GM19455 (cell line): ENCODE measurements at regions not wholly inside any gene's neighbourhood (a gene's known extent, or its start where the extent isn't known, plus 50 kb on each side); places are given as distances from the start of the nearest gene placed in this dataset.

ENCODE experiments used
- ATAC-seq: cut with Tn5 transposase; IDR thresholded peaks from one replicate; pipeline ENCODE4 v1.9.1; 2021; ENCODE audit not compliant: unreplicated experiment

DNA sequence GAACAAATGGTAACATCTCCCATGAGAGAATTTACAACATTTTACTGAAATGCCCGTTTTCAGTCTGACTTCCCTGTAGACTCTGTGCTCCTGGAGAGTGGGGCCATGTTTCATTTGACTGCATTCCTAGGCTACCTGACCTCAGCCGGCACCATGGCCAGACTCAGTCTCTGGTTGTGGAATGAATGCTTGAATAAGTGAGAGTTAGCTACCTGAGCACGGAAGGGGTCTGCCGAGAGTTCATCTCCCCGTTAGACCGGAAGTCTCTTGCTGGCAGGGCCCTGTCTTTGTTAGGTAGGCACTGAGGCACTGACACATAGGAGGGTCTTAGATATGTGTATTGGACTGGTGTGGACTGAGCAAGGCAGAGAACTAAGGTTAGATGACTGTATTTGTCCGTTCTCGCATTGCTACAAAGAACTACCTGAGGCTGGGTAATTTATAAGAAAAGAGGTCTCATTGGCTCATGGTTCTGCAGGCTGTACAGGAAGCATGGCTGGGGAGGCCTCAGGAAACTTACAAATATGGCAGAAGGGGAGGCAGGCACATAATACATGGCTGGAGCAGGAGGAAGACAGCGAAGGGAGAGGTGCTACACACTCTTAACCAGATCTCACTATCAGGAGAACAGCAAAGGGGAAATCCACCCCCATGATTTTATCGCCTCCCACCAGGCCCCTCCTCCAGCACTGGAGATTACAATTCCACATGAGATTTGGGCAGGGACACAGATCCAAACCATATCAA is 271.2 kb downstream of the GLI2 start:
- no peak for ATAC-seq

DNA sequence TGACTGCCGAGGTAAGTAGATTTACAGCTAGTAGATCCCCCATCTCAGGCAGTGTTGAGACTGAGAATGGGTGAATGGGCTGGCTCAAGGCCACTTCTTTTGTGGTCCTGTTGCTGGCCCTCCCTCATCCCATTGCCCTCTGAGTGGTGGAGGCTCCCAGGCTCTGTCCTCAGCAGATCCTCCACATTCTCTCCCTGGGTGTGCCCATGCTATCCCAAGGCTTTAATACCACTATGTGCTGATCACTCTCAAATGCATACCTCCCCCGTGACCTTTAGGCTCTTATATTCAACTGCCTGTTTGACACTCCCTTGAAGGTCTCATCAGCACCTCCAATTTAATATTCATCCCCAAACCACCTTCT is 271.8 kb downstream of the GLI2 start:
- no peak for ATAC-seq

DNA sequence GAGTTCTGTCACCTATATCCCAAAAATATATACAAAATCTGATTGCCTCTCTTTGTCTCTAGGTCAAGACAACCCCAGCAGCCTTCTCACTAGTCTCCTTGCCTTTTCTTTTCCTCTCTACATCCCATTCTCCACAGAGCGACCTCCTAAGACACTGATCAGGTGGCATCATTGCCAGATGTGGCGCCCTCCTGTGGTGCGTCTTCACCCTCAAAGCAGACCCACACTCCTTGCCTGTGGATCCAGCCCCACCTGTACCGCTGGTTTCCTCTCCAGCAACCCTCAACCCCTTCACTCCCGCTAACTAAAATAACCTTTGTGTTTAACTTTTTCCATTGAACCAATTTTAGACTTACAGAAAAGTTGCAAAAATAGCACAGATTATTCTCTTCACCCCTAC is 273.3 kb downstream of the GLI2 start:
- no peak for ATAC-seq

- ATAC-seq: no peak
Measured at GRCh38 chr2:121010998-121011397, 274.0 kb downstream of the TFCP2L1 start.

GRCh38 chr2:121014876-121015275 is 270.1 kb downstream of the TFCP2L1 start:
- ATAC-seq: no peak

DNA sequence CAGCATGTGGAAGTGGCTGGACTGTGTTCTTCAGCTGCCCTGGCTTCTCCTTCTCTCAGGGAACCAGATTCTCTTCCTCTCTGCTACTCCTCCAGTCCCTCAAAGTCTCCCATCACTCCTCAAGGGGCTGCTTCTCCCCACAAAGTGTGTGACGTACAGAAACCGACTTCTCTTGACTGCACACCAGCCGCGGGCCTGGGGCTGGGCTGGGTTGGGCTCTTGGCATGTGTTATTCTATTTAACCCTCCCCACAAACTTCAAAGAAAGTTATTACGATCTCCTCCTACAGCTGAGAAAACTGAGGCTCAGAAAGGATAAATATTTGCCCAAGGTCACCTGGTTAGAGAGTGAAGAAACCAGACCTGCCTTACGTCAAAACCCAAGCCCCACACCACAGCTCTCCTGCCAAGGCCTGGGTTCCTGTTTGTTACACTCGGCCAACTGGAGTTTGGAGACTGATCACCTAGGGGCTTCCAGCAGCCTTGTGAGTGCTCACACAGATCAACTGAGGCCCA is 269.0 kb downstream of the TFCP2L1 start:
- no peak for ATAC-seq

DNA sequence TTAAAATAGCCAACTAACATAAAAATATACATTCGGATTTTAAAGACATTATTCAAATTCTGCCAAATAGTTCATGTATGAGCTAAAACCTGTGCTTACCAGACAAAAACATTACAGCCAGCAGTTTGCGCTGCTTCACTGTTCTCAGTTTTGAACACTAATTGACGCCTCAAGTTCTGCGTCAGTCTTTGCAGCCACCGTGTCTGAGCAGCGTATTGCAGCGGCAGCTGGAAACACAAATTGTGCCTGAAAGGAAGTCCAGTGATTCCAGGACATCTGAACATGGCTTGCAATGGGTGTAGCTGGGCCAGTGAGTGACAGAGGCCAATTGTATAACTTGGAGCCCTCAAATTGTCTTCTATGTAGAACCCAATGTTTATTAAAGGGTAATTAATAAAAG is 267.6 kb downstream of the TFCP2L1 start:
- no peak for ATAC-seq

DNA sequence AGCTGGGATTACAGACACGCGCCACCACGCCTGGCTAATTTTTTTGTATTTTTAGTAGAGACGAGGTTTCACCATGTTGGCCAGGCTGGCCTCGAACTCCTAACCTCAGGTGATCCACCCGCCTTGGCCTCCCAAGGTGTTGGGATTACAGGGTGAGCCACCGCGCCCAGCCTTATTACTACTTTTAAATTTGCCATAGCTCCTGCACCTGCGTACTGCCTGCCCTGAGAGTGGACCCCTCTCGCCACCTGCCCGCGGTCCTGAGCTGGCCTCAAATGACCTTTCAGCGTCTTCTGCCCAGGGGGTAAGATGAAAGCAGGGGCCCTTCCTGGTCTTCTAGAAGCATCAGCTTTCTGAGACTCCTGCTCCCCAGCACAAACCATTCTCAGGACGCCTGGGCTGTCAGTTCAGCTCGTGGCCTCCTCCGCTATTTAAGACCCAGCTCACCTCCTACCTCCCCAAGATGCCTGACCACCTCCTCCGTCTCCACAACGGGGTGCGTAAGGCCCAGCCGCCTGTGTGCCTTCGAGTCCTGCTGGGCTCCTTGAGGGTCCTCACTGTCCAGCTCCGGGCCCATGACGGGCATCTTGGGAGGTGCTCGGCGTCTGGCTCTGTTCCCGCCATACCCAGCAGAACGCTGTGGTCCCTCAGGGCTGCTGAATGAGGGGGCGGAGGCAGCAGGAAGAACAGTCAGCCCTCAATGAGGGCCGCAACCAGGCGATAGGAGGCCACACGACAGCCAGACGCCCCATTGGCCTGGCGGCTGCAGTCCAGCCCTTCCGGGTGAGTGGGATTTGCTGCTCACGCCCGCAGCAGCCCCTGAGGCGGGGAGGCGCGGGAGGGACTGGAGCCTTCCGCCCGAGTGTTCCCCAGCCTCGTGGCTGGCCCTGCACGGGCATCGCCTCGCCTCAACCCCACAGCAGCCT is 266.6 kb downstream of the TFCP2L1 start:
- no peak for ATAC-seq

DNA sequence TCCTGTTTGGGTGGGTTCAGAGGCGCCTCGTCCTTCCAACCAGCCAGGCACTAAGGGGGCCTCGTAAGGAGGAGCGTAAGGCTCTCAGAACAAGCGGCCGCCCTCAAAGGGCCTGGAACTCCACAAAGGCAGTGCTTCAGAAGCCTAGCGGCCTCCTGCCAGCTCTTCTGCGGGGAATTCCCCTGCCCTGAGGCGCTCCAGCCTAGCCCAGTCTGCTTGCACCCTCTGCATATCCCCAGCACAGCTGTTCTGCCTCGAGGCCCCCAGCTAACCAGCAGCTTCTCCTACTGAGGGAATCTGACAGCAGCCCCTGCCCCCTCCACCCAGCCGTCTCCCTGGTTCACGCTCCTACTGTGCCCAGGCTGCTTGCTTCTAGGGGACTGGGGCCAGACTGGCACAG is 265.9 kb downstream of the TFCP2L1 start:
- no peak for ATAC-seq

DNA sequence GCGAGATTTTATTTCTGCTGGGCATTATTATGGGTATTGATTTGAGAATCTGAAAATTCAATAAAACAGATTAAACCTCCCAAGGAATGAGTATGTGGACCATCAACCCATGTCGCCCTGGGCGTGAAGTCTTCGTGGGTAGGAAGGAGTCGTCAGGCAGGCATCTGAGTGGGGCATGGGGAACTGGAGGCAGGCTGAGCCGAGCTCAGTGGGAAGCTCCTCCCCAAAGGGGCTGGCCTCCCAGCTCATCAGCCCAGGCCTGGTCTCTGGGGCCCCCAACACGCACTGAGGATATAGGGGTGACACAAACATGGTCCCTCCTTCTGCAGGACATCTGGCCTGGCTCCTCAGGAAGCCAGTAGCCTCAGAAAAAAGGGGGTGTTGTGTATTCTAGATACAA is 265.2 kb downstream of the TFCP2L1 start:
- no peak for ATAC-seq

- no peak for ATAC-seq
Measured at GRCh38 chr2:121021685-121022084, 263.3 kb downstream of the TFCP2L1 start.

GRCh38 chr2:121028577-121028976 is 256.4 kb downstream of the TFCP2L1 start:
- ATAC-seq: no peak

GRCh38 chr2:121030523-121030922 is 254.5 kb downstream of the TFCP2L1 start:
- no peak for ATAC-seq

DNA sequence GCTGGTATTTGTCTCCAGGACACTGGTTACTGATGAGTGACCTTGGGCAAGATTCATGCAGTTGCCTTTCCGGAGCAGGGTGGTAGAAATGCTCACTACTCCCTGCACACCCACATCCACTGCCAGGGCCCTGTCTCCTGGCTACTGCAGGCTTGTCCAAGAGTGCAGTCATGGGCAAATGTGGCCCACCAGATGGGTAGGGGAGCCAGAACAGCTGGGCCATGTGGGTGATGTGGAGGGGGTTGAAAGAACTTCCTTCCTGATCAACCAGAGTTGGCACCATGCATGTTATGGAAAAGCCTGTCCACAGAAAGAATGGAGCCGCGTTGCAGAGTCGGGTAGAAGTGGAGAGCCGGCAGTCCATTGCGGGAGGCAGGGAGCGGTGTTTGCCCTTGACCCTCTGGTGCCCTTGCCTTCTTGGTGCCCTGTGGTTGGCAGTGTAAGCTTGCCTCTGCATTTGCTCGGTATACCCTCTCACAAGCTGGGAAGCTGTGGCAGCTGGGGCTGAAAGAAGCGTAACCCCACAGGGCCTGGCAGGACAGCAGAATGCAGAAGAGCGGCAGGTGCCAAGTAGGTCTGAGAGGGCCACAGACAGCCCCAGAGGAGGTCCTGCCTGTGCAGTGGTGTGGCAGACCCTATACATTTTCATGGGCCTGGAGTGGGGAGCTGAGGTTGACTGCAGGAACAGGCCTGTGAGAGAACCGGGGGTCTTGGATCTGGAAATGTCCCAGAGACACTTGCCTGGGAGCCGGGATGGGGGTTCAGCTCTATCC is 253.2 kb downstream of the TFCP2L1 start:
- ATAC-seq: no peak

DNA sequence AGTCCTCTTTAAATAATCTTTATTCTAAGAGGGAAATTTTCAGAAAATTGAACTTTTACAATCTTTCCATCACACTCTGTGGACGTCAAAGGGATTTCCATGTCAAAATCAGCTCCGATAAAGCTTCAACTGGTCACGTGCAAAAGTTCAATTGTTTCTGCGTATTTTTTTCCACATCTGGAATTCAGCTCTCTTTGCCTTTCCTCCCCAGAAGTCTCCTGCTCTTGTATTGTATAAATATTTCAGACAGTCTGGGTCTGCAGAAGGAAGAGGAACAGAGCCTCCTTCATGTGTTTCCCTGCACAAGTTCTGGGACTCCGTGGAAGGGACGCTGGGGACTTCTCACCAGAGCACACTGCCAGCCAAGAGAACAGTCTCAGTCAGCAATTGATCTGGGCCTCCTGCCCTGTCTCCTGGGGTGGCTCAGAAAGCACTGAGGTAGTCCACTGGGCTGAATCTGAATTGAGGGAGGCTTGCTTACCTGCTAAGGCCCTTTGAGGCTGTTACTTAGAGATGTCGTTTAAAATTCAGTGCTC is 251.5 kb downstream of the TFCP2L1 start:
- ATAC-seq: no peak

- no peak for ATAC-seq
Measured at GRCh38 chr2:121034551-121034950, 250.5 kb downstream of the TFCP2L1 start.

DNA sequence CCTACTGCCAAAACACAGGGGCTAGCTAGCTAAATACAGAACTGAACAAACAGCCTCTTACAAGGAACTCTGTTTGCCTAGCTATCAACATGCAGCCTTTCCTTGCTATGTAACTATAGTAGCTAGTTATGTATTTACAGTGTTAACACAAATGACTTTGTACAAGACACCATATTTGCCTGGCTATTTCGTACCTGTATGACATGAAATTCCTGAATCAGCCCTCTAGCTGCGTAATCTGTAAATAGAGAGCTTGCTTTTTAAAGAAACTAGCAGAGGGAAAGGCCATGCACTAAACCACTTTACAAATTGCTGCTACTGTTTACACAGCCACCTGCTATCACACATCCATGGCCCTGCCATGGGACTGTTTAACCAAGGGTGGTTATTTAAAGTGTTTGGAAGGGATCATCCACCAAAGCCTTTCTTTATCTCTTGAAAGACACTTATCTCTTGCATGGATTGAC is 248.7 kb downstream of the TFCP2L1 start:
- ATAC-seq: no peak

DNA sequence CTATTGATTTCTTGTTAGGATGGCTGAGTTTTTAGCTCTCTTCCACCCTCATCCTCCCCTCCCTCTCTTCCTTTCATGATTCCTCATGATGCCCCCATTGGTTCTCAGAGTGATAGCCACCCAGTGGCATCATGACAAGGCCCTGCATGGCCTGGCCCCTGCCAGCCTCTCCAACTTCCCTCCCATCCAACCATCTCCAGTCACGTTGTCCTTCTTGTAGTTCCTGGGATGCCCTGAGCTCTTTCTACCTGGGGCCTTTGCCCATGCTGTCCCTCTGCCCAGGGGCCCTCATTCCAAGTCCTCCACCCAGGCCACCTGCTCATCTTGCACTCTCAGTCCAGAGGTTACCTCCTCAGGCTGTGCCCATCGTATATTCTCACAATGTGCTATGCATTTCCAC is 247.5 kb downstream of the TFCP2L1 start:
- ATAC-seq: no peak

DNA sequence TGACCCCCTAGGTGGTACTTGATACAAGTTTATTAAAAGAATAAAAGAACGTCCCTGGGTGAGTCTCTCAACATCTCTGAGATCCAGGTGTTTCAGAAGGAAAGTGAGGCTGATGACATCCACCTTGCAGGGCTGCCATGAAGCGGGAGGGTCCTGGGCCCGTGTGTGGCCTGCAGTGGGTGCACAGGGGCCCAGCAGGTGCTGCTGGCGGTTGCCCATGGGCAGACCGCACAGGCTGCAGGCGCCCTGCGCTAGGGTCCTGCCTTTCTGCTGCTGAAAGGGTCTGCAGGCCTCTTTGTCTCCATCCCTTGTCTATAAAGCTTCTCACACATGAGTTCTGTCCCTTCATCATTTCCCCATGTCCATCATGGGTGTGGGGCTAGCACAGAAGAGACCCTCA is 247.0 kb downstream of the TFCP2L1 start:
- ATAC-seq: no peak

GRCh38 chr2:121038431-121038830 is 246.6 kb downstream of the TFCP2L1 start:
- no peak for ATAC-seq
